GM12878 (cell line): ENCODE measurements at regions not wholly inside any gene's neighbourhood (a gene's known extent, or its start where the extent isn't known, plus 50 kb on each side); places are given as distances from the start of the nearest gene placed in this dataset.

ENCODE experiments used
- BCL11A ChIP-seq: IDR thresholded peaks from 2 replicates; pipeline ENCODE4 v1.6.1; 2011; ENCODE audit warnings: low read depth, low read length
- GATAD2B ChIP-seq: fragments of 450-650 bp; conservative IDR thresholded peaks from 2 replicates; pipeline ENCODE4 v1.6.1; 2017; ENCODE audit warnings: low read depth, mild to moderate bottlenecking, moderate library complexity
- MTA2 ChIP-seq: fragments of 450-650 bp; IDR thresholded peaks from 2 replicates; pipeline ENCODE4 v1.6.1; 2016; ENCODE audit warnings: low read depth, mild to moderate bottlenecking, moderate library complexity
- NR2C2 ChIP-seq: IDR thresholded peaks from 2 replicates; pipeline ENCODE4 v1.6.1; 2011; ENCODE audit warnings: borderline replicate concordance, low read depth; ENCODE audit not compliant: control insufficient read depth, insufficient read length
- POLR2AphosphoS5 ChIP-seq: IDR thresholded peaks from 2 replicates; pipeline ENCODE4 v1.6.1; 2011; ENCODE audit warnings: mild to moderate bottlenecking, low read length, inconsistent platforms
- RUNX3 ChIP-seq: IDR thresholded peaks from 2 replicates; pipeline ENCODE4 v1.6.1; 2012; ENCODE audit warnings: low read length, inconsistent platforms
- STAT3 ChIP-seq: IDR thresholded peaks from 2 replicates; pipeline ENCODE4 v1.6.1; 2011; ENCODE audit warnings: low read depth, low read length, improper control_type of control experiment
- ZSCAN29 ChIP-seq: fragments of 450-650 bp; IDR thresholded peaks from 2 replicates; pipeline ENCODE4 v1.6.1; 2017; ENCODE audit warnings: mild to moderate bottlenecking, moderate library complexity
- TF ChIP-seq, protein P1 (sequence below): fragments of 150-350 bp; IDR thresholded peaks from 2 replicates; pipeline ENCODE4 v1.6.1; 2014; ENCODE audit warnings: mild to moderate bottlenecking, low read depth, low read length
- TF ChIP-seq, protein P2 (sequence below): fragments of 450-650 bp; formaldehyde crosslinking; IDR thresholded peaks from 2 replicates; pipeline ENCODE4 v1.4.0; 2022; ENCODE audit warnings: mild to moderate bottlenecking, moderate library complexity
- TF ChIP-seq, protein P3 (sequence below): fragments of 450-650 bp; IDR thresholded peaks from 2 replicates; pipeline ENCODE4 v1.6.1; 2017; ENCODE audit warnings: mild to moderate bottlenecking, low read depth, inconsistent platforms; ENCODE audit not compliant: poor library complexity, severe bottlenecking

DNA sequence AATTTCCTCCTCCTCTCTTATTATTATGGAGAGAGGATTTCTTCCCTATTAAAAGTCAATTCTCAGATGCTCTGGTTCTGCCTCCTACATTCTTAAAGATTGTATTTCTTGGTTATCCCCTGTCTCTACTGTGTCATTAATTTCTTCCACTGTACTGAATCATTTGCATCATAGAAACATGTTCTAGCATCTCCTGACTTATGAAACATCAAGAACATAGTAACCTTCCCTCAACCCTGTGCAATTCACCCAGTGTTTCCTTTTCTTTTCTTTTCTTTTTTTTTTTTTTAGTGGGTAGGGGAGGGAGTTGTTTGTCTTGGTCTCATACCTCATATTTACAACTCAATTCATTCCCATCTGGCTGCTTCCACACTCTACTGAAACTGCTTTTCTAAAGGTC lies 288.0 kb upstream of the PLET1 start (continued):
- no peak for TF ChIP-seq NR2C2
- TF ChIP-seq, protein P1, sequence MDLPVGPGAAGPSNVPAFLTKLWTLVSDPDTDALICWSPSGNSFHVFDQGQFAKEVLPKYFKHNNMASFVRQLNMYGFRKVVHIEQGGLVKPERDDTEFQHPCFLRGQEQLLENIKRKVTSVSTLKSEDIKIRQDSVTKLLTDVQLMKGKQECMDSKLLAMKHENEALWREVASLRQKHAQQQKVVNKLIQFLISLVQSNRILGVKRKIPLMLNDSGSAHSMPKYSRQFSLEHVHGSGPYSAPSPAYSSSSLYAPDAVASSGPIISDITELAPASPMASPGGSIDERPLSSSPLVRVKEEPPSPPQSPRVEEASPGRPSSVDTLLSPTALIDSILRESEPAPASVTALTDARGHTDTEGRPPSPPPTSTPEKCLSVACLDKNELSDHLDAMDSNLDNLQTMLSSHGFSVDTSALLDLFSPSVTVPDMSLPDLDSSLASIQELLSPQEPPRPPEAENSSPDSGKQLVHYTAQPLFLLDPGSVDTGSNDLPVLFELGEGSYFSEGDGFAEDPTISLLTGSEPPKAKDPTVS, result no peak
- TF ChIP-seq, protein P2, sequence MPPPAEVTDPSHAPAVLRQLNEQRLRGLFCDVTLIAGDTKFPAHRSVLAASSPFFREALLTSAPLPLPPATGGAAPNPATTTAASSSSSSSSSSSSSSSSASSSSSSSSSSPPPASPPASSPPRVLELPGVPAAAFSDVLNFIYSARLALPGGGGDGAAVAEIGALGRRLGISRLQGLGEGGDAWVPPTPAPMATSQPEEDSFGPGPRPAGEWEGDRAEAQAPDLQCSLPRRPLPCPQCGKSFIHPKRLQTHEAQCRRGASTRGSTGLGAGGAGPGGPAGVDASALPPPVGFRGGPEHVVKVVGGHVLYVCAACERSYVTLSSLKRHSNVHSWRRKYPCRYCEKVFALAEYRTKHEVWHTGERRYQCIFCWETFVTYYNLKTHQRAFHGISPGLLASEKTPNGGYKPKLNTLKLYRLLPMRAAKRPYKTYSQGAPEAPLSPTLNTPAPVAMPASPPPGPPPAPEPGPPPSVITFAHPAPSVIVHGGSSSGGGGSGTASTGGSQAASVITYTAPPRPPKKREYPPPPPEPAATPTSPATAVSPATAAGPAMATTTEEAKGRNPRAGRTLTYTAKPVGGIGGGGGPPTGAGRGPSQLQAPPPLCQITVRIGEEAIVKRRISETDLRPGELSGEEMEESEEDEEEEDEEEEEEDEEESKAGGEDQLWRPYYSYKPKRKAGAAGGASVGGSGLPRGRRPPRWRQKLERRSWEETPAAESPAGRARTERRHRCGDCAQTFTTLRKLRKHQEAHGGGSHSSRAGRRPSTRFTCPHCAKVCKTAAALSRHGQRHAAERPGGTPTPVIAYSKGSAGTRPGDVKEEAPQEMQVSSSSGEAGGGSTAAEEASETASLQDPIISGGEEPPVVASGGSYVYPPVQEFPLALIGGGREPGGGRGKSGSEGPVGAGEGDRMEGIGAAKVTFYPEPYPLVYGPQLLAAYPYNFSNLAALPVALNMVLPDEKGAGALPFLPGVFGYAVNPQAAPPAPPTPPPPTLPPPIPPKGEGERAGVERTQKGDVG (CRISPR knock-in tag), result no peak
- TF ChIP-seq RUNX3, result no peak
- no peak for TF ChIP-seq POLR2AphosphoS5
- TF ChIP-seq MTA2, result no peak
- TF ChIP-seq BCL11A, result no peak
- TF ChIP-seq, protein P3, sequence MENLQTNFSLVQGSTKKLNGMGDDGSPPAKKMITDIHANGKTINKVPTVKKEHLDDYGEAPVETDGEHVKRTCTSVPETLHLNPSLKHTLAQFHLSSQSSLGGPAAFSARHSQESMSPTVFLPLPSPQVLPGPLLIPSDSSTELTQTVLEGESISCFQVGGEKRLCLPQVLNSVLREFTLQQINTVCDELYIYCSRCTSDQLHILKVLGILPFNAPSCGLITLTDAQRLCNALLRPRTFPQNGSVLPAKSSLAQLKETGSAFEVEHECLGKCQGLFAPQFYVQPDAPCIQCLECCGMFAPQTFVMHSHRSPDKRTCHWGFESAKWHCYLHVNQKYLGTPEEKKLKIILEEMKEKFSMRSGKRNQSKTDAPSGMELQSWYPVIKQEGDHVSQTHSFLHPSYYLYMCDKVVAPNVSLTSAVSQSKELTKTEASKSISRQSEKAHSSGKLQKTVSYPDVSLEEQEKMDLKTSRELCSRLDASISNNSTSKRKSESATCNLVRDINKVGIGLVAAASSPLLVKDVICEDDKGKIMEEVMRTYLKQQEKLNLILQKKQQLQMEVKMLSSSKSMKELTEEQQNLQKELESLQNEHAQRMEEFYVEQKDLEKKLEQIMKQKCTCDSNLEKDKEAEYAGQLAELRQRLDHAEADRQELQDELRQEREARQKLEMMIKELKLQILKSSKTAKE, result no peak
- TF ChIP-seq GATAD2B, result no peak
- no peak for TF ChIP-seq STAT3
- no peak for TF ChIP-seq ZSCAN29
- TF ChIP-seq, all 136 proteins: peak for 0
